Uterus (tissue), 2 donors: ENCODE measurements at regions not wholly inside any gene's neighbourhood (a gene's known extent, or its start where the extent isn't known, plus 50 kb on each side); places are given as distances from the start of the nearest gene placed in this dataset.

Experiments
- CTCF ChIP-seq, 4 experiments: fragments of 200-600 bp in 2 of 4; fragments of 450-650 bp in 2 of 4; sonication (generic) in 2 of 4; IDR thresholded peaks; one replicate each; pipeline ENCODE4 v1.5.1; 2016 to 2019; ENCODE audit warnings: antibody characterized with exemption in 4 of 4, mild to moderate bottlenecking in 2 of 4, moderate library complexity in 1 of 4
- POLR2A ChIP-seq, 2 donors: fragments of 450-650 bp; IDR thresholded peaks; one replicate each; pipeline ENCODE4 v1.6.1; 2016; ENCODE audit warnings: antibody characterized with exemption in 2 of 2, mild to moderate bottlenecking in 1 of 2, moderate library complexity in 1 of 2

- TF ChIP-seq CTCF (IDR thresholded peaks at IDR 0.05), result no peak
- no peak for TF ChIP-seq POLR2A (IDR thresholded peaks at IDR 0.05)
These were observed 97.9 kb upstream of the TENM4 start for GRCh38 chr11:79538775-79539174.
